ENCODE measurements at regions not wholly inside any gene's neighbourhood (a gene's known extent, or its start where the extent isn't known, plus 50 kb on each side); places are given as distances from the start of the nearest gene placed in this dataset.

GRCh38 chr11:69996451-69996850, 81.7 kb upstream of the ANO1 start:
- in situ Hi-C loops (cut with HindIII; ENCODE audit: low pct_ligation_motif_present, low pct_unique_long_range_greater_than_20kb, low sequenced_read_pairs) = no loop called here
- DNase-seq = no peak

GRCh38 chr11:69997352-69997751, 80.8 kb upstream of the ANO1 start:
- DNase-seq = no peak
- in situ Hi-C loops (cut with HindIII; ENCODE audit: low pct_ligation_motif_present, low pct_unique_long_range_greater_than_20kb, low sequenced_read_pairs) = no loop called here

DNA sequence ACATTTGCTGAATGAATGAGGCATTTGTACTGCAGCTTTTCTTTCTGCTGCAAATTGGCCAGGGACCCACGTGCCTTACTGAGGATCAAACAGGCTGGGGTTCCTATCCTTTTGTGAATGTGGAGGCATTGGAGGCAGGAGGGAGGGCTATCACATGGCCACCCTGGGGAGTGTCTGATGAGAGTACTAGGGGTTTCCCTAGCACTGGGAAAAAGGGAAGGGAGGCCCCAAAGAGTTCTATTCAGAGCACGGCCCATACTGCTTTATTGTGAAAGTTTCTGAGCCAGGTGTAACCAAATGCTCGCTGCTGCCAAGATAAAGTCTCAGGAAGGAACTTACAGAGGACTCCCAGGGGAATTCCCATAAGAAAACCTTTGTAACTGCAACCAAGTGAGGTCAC, 78.4 kb upstream of the ANO1 start:
- in situ Hi-C loops (cut with HindIII; ENCODE audit: low pct_ligation_motif_present, low pct_unique_long_range_greater_than_20kb, low sequenced_read_pairs) = no loop called here
- no peak for DNase-seq

DNA sequence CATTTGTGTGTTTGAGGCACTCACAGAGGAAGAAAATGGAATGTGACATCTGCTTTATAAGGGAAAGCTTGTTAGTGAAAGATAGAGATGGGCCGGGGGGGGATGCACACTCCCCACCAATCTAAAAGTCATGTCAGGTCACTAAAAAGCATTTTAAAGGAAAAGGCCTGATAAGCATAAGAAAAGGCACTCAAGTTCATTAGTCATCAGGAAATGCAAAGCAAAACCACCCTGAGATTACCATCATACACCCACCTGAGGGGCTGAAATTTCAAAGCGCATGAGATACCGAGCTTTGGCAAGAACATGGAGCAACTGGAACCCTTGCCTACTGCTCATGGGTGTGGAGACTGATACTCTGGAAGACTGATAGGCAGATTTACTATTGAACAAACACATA, 77.9 kb upstream of the ANO1 start:
- in situ Hi-C loops (cut with HindIII; ENCODE audit: low pct_ligation_motif_present, low pct_unique_long_range_greater_than_20kb, low sequenced_read_pairs) = no loop called here
- no peak for DNase-seq

DNA sequence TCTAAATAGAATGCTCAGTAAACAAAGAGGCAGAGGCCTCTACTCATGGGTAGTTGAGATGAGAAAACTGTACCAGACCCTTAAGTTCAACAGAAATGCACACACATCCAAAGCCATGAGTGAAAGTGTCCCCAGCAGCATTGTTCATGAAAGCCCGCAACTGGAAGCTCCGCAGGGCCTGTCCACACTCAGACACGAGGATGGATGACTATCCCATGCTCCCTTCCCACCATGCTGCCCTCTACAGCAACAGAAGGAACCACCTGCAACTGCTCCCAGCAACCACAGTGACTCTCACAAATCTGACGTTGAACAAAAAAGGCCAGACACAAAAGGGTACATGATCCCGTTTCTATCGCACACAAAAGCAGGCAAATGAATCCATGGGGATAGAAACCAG, 76.9 kb upstream of the ANO1 start:
- in situ Hi-C loops (cut with HindIII; ENCODE audit: low pct_ligation_motif_present, low pct_unique_long_range_greater_than_20kb, low sequenced_read_pairs) = no loop called here
- no peak for DNase-seq

GRCh38 chr11:70002433-70002832, 75.7 kb upstream of the ANO1 start:
- in situ Hi-C loops (cut with HindIII; ENCODE audit: low pct_ligation_motif_present, low pct_unique_long_range_greater_than_20kb, low sequenced_read_pairs) = no loop called here
- no peak for DNase-seq

DNA sequence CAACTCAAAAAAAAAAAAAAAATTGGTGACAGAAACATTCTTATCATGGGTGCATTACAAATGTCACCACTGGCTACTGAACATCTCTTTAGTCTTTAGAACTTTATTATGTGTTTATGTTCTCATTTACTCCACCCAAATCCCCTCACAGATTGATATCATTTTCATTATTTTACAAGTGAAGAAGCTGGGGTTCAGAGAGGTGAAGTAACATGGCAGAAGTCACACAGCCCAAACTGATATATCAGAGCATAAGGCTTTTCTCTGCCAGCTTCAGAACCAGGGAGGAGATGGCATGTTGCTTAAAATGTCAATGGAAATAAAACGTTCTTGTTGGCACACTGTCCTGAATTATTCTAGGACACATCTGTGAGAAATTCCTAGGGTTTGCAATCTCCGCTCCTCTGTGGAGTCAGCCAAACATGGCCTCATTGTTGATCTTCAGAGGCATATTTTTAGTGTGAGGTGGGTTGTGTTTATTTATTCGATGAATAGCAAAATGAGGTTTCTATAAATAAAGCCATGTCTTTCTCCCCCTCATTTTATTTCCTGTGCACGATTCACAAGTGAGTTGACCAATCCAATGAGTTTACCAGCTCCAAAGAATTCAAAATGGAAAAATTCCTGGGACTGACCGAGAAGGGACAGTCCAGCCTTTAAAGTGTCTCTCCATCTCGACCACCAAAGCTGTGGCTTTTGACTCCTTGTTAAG, 72.9 kb upstream of the ANO1 start:
- in situ Hi-C loops (cut with HindIII; ENCODE audit: low pct_ligation_motif_present, low pct_unique_long_range_greater_than_20kb, low sequenced_read_pairs) = no loop called here

GRCh38 chr11:70007796-70008195, 70.3 kb upstream of the ANO1 start:
- DNase-seq = no peak
- in situ Hi-C loops (cut with HindIII; ENCODE audit: low pct_ligation_motif_present, low pct_unique_long_range_greater_than_20kb, low sequenced_read_pairs) = no loop called here

More for the DNA sequence above, 72.9 kb upstream of the ANO1 start:
- no peak for DNase-seq

GRCh38 chr11:70010774-70011173, 67.3 kb upstream of the ANO1 start:
- no peak for DNase-seq
- in situ Hi-C loops (cut with HindIII; ENCODE audit: low pct_ligation_motif_present, low pct_unique_long_range_greater_than_20kb, low sequenced_read_pairs) = no loop called here

DNA sequence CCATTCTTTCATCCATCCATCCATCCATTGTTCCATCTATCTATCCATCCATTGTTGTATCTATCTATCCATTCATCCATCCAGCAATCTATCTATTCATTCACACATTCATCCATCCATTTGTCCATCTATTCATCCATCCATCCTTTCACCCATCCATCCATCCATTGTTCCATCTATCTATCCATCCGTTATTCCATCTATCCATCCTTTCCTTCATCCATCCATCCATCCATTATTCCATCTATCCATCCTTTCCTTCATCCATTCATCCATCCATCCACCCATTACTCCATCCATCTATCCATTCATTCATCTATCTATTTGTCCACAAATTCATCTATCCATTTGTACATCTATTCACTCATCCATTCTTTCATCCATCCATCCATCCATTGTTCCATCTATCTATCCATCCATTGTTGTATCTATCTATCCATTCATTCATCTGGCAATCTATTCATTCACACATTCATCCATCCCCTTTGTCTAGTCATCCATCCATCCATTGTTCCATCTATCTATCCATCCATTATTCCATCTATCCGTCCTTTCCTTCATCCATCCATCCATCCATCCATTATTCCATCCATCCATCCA, 65.9 kb upstream of the ANO1 start:
- in situ Hi-C loops (cut with HindIII; ENCODE audit: low pct_ligation_motif_present, low pct_unique_long_range_greater_than_20kb, low sequenced_read_pairs) = no loop called here
- no peak for DNase-seq

DNA sequence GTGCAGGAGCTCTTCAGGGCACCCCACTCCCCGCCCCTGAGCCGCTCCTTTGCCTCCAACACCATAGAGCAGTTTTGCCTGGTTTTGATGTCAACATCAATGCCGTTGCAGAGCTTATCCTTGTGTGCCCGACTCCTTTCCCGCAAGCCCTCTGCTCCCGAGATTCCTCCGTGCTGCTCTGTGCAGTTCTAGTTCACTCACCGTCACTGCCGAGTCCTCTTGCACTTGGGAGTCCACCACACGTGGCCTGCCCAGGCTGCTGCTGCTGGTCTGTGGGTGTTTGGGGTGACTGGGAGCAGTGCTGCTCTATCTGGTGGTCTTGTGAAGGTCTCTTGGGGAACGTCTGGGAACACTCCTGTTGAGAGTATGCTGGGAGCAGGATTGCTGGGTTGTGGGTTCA, 63.8 kb upstream of the ANO1 start:
- in situ Hi-C loops (cut with HindIII; ENCODE audit: low pct_ligation_motif_present, low pct_unique_long_range_greater_than_20kb, low sequenced_read_pairs) = no loop called here
- no peak for DNase-seq

GRCh38 chr11:70016666-70017367, 61.3 kb upstream of the ANO1 start:
- DNase-seq = no peak
- in situ Hi-C loops (cut with HindIII; ENCODE audit: low pct_ligation_motif_present, low pct_unique_long_range_greater_than_20kb, low sequenced_read_pairs) = no loop called here

- in situ Hi-C loops (cut with HindIII; ENCODE audit: low pct_ligation_motif_present, low pct_unique_long_range_greater_than_20kb, low sequenced_read_pairs) = no loop called here
- no peak for DNase-seq
These were observed 59.3 kb upstream of the ANO1 start for GRCh38 chr11:70018816-70019215.

DNA sequence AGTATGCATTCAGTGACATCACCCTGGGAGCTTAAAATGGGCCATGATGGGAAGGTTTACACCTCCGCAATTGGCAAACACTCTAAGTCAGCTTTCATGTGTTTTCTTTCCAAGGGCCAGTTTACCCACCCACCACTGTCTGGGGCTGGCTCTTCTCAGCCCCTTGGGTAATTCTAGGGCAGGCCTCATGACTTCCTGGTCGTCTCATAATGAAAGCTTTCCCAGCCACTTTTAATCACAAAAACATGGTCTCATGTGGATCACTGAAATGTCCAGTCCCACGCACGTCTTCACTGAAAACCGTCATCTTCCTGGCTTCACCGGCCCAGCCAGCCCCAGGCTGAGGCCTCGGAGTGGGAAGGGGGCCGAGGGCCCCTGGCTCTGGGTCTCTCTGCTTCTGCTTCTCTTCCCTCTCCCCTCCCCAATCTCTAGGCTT, 58.5 kb upstream of the ANO1 start:
- in situ Hi-C loops (cut with HindIII; ENCODE audit: low pct_ligation_motif_present, low pct_unique_long_range_greater_than_20kb, low sequenced_read_pairs) = no loop called here
- no peak for DNase-seq

GRCh38 chr11:70020336-70021214, 57.5 kb upstream of the ANO1 start:
- in situ Hi-C loops (cut with HindIII; ENCODE audit: low pct_ligation_motif_present, low pct_unique_long_range_greater_than_20kb, low sequenced_read_pairs) = no loop called here
- no peak for DNase-seq

DNA sequence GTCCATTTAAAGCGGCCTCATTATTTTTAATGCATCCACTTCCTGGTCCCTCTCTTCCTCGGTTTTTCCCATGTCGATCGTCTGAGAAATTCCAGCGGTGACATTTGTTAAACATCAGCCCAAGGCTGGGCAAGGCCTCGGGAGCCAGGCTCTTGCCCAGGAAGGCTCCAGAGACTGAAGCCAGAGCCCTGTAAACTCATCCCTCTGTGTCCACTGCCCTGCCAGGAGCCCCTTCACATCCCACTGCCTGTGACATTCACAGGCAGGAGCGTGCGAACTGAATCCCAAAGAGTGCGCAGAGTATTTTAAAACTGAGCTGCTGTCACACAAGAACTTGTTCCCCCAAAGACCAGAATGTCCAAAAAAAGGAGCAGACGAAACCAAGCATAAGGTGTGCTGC, 56.5 kb upstream of the ANO1 start:
- no peak for DNase-seq
- in situ Hi-C loops (cut with HindIII; ENCODE audit: low pct_ligation_motif_present, low pct_unique_long_range_greater_than_20kb, low sequenced_read_pairs) = no loop called here

DNA sequence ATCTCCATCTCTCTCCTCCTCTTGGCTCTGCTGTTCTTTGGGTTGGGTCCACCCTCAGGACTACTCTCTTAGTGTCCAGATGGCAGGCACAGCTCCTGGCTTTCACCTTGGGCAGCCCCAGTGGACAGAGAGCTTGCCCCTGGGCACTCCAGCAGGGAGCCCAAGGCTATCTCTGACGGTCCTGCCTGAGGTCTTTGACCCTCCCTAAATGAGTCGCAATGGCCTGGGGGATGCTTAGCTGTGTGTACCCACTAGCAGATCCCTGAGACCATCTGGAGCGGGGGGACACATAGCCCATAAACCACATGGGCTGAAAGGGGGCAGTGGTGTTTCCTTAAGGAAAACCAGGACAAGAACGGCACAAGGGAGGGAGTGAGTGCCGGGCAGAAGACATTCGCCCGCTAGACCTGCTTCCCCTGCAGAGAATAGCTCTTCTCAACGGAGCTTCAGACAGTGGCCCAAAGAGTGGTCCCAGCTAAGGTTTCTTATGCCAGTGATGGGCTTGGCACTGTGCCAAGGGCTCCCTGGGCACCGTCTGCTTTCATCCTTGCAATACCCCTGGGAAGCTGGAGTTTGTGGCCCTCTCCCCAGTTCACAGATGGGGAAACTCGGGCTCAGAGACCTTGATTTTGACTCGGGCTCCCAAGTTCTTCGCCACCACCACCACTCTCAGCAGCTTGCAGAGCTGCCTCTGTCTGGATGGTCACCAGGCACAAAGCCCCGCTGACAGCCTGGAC, 53.9 kb upstream of the ANO1 start:
- in situ Hi-C loops (cut with HindIII; ENCODE audit: low pct_ligation_motif_present, low pct_unique_long_range_greater_than_20kb, low sequenced_read_pairs) = no loop called here
- no peak for DNase-seq

GRCh38 chr11:70024773-70025045, 53.4 kb upstream of the ANO1 start:
- in situ Hi-C loops (cut with HindIII; ENCODE audit: low pct_ligation_motif_present, low pct_unique_long_range_greater_than_20kb, low sequenced_read_pairs) = no loop called here
- DNase-seq = no peak

- DNase-seq = no peak
These were observed 52.8 kb upstream of the ANO1 start for GRCh38 chr11:70025308-70025707.

More at GRCh38 chr11:70025308-70025707, 52.8 kb upstream of the ANO1 start:
- in situ Hi-C loops (cut with HindIII; ENCODE audit: low pct_ligation_motif_present, low pct_unique_long_range_greater_than_20kb, low sequenced_read_pairs) = no loop called here

All from ACHN (cell line).